WTC11 (cell line): ENCODE measurements at regions not wholly inside any gene's neighbourhood (a gene's known extent, or its start where the extent isn't known, plus 50 kb on each side); places are given as distances from the start of the nearest gene placed in this dataset.
"Not testable (repeated sequence)": the region's sequence is repeated elsewhere in the genome, so short reads cannot be mapped to it uniquely, and the experiment has no call there.

Experiments used
- ATAC-seq: fragments of 200-7000 bp; cut with Tn5 transposase; 2 replicates; pipeline ENCODE4 v1.10.0; 2021; ENCODE audit warnings: mild to moderate bottlenecking, moderate library complexity
- CTCF ChIA-PET: fragments of 300-600 bp; sonication (Branson Sonifier 250); formaldehyde crosslinking; loops from one replicate; lab custom pipeline; 2021; ENCODE audit warnings: antibody characterized with exemption; lab: Charles Lee
- POLR2A ChIA-PET: fragments of 350-600 bp; sonication (Branson Sonifier 250); formaldehyde crosslinking; loops from one replicate; lab custom pipeline; 2021; ENCODE audit warnings: antibody characterized with exemption; lab: Charles Lee
- DNase-seq: peaks from one replicate; pipeline ENCODE4 v3.0.0; 2021; ENCODE audit warnings: low spot score
- H3K27ac Mint-ChIP-seq: 2 replicates; pipeline ENCODE4 v1.8.0; 2021; ENCODE audit warnings: mixed read lengths
- H3K27me3 Mint-ChIP-seq: 2 replicates; pipeline ENCODE4 v1.8.0; 2021; ENCODE audit warnings: low read depth, mild to moderate bottlenecking, moderate library complexity, mixed read lengths
- H3K36me3 Mint-ChIP-seq: 2 replicates; pipeline ENCODE4 v1.8.0; 2021; ENCODE audit warnings: mixed read lengths
- H3K4me1 Mint-ChIP-seq: 2 replicates; pipeline ENCODE4 v1.8.0; 2022; ENCODE audit warnings: mixed read lengths
- H3K4me3 Mint-ChIP-seq: 2 replicates; pipeline ENCODE4 v1.8.0; 2021; ENCODE audit warnings: mild to moderate bottlenecking, moderate library complexity, mixed read lengths
- H3K9me3 Mint-ChIP-seq: 2 replicates; pipeline ENCODE4 v1.8.0; 2021; ENCODE audit warnings: mixed read lengths
- CREM ChIP-seq: sonication (generic); formaldehyde crosslinking; IDR thresholded peaks from 2 replicates; pipeline ENCODE4 v1.8.1; 2022; ENCODE audit warnings: mild to moderate bottlenecking, missing genetic modification reagents, moderate library complexity
- FOXP1 ChIP-seq: sonication (generic); formaldehyde crosslinking; IDR thresholded peaks from 2 replicates; pipeline ENCODE4 v1.8.0; 2022; ENCODE audit warnings: missing genetic modification reagents, mild to moderate bottlenecking, moderate library complexity, borderline replicate concordance
- GTF2I ChIP-seq: fragments of 250-450 bp; sonication (Bioruptor Pico); conservative IDR thresholded peaks from 2 replicates; pipeline ENCODE4 v1.4.0; 2021; ENCODE audit warnings: mild to moderate bottlenecking
- HMGA2 ChIP-seq: fragments of 250-450 bp; sonication (Bioruptor Pico); IDR thresholded peaks from 2 replicates; pipeline ENCODE4 v1.4.0; 2021; ENCODE audit warnings: mild to moderate bottlenecking, moderate library complexity
- NFATC4 ChIP-seq: fragments of 250-450 bp; sonication (Bioruptor Pico); IDR thresholded peaks from 2 replicates; pipeline ENCODE4 v1.9.0; 2021; ENCODE audit warnings: mild to moderate bottlenecking
- NFE2L1 ChIP-seq: sonication (generic); formaldehyde crosslinking; IDR thresholded peaks from 2 replicates; pipeline ENCODE4 v1.8.1; 2023; ENCODE audit warnings: missing genetic modification reagents
- NR2C2 ChIP-seq: sonication (generic); formaldehyde crosslinking; IDR thresholded peaks from 2 replicates; pipeline ENCODE4 v1.8.0; 2022; ENCODE audit warnings: mild to moderate bottlenecking, missing genetic modification reagents
- OVOL2 ChIP-seq: fragments of 250-450 bp; sonication (Bioruptor Pico); IDR thresholded peaks from 2 replicates; pipeline ENCODE4 v1.9.0; 2021; ENCODE audit warnings: mild to moderate bottlenecking, borderline replicate concordance
- RELA ChIP-seq: sonication (generic); formaldehyde crosslinking; IDR thresholded peaks from 2 replicates; pipeline ENCODE4 v1.8.1; 2022; ENCODE audit warnings: missing genetic modification reagents, mild to moderate bottlenecking, borderline replicate concordance
- SMAD4 ChIP-seq: sonication (generic); formaldehyde crosslinking; IDR thresholded peaks from 2 replicates; pipeline ENCODE4 v1.8.0; 2022; ENCODE audit warnings: mild to moderate bottlenecking, missing genetic modification reagents
- ZBTB21 ChIP-seq: sonication (generic); formaldehyde crosslinking; IDR thresholded peaks from 2 replicates; pipeline ENCODE4 v1.8.1; 2023; ENCODE audit warnings: mild to moderate bottlenecking, missing genetic modification reagents, borderline replicate concordance
- TF ChIP-seq, protein P1 (sequence below): fragments of 250-450 bp; sonication (Bioruptor Pico); IDR thresholded peaks from 2 replicates; pipeline ENCODE4 v1.9.0; 2021; ENCODE audit warnings: mild to moderate bottlenecking
- TF ChIP-seq, protein P2 (sequence below): sonication (generic); formaldehyde crosslinking; IDR thresholded peaks from 2 replicates; pipeline ENCODE4 v1.8.1; 2023; ENCODE audit warnings: mild to moderate bottlenecking, missing genetic modification reagents, moderate library complexity
- TF ChIP-seq, protein P3 (sequence below): fragments of 250-450 bp; sonication (Bioruptor Pico); conservative IDR thresholded peaks from 2 replicates; pipeline ENCODE4 v1.9.0; 2021; ENCODE audit warnings: mild to moderate bottlenecking
- TF ChIP-seq, protein P4 (sequence below): fragments of 250-450 bp; sonication (Bioruptor Pico); IDR thresholded peaks from 2 replicates; pipeline ENCODE4 v1.9.0; 2021; ENCODE audit warnings: mild to moderate bottlenecking, borderline replicate concordance
- TF ChIP-seq, protein P5 (sequence below): sonication (generic); formaldehyde crosslinking; conservative IDR thresholded peaks from 2 replicates; pipeline ENCODE4 v1.8.1; 2023; ENCODE audit warnings: mild to moderate bottlenecking, low read depth, missing genetic modification reagents, moderate library complexity
- TF ChIP-seq, protein P6 (sequence below): fragments of 200-600 bp; IDR thresholded peaks from 2 replicates; pipeline ENCODE4 v1.8.0; 2022; ENCODE audit warnings: antibody characterized with exemption
- TF ChIP-seq, protein P7 (sequence below): sonication (generic); formaldehyde crosslinking; IDR thresholded peaks from 2 replicates; pipeline ENCODE4 v1.8.1; 2023; ENCODE audit warnings: mild to moderate bottlenecking, moderate library complexity, missing genetic modification reagents
- TF ChIP-seq, protein P8 (sequence below): sonication (generic); formaldehyde crosslinking; IDR thresholded peaks from 2 replicates; pipeline ENCODE4 v1.8.0; 2022; ENCODE audit warnings: mild to moderate bottlenecking, missing genetic modification reagents

DNA sequence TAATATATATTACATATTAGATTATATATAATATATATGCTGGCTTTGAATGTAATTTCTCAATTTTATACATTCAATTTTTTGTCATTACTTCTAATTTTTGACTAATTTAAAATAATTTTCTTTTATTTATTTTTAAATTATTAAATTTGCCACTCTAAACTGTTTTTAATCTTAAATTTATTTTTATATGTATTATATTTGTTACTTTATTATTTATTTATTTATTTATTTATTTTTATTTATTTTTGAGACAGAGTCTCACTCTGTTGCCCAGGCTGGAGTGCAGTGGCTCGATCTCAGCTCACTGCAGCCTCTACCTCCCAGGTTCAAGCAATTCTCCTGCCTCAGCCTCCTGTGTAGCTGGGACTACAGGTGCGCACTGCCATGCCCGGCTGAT is 473.0 kb downstream of the PLOD2 start:
- H3K36me3 Mint-ChIP-seq, H3K9me3 Mint-ChIP-seq, H3K27ac Mint-ChIP-seq, H3K27me3 Mint-ChIP-seq, POLR2A ChIA-PET, DNase-seq, H3K4me3 Mint-ChIP-seq, H3K4me1 Mint-ChIP-seq, ATAC-seq: not testable (repeated sequence)
- TF ChIP-seq HMGA2 (CRISPR knock-in tag): peak; percentile 96
- CTCF ChIA-PET: interaction anchor here (1.0 kb wide), 1 partner anchor 80 kb away, joined by 4 read pairs; no protein-coding TSS in a partner anchor

DNA sequence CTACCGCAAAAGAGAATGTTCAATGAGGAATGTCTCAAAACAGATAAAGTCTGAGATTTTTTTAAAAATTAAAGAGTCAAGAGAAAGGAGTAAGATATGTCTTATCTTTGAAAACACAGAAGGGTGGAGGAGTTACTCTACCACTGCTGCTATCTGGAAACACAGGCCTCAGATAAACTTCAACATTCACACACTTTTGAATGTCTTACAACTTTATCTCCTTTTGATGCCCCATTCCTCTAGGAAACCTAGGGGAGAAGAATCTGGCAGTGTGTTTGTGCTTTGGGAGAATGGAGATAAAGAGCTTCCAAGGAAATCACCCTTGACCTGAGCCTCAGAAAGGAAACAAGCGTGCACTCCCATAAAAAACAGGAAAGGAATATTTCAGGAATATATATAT is 468.2 kb downstream of the PLOD2 start:
- ATAC-seq (no peak), DNase-seq (no peak)
- ChIA-PET CTCF (no interaction called here), POLR2A (no interaction called here)
- H3K36me3 Mint-ChIP-seq: no peaks in the 10 kb centered on the region
- peaks cover 11% of the 10 kb centered on the region for H3K4me1 Mint-ChIP-seq
- no peak overlapping the region for H3K27ac Mint-ChIP-seq
- no peak overlapping the region for H3K4me3 Mint-ChIP-seq
- H3K27me3 Mint-ChIP-seq: no peaks in the 10 kb centered on the region
- H3K9me3 Mint-ChIP-seq: no peaks in the 10 kb centered on the region
- TF ChIP-seq NFATC4 (CRISPR knock-in tag): no peak
- TF ChIP-seq NR2C2 (CRISPR knock-in tag): no peak
- no peak for TF ChIP-seq GTF2I (CRISPR knock-in tag)
- TF ChIP-seq, protein P1, sequence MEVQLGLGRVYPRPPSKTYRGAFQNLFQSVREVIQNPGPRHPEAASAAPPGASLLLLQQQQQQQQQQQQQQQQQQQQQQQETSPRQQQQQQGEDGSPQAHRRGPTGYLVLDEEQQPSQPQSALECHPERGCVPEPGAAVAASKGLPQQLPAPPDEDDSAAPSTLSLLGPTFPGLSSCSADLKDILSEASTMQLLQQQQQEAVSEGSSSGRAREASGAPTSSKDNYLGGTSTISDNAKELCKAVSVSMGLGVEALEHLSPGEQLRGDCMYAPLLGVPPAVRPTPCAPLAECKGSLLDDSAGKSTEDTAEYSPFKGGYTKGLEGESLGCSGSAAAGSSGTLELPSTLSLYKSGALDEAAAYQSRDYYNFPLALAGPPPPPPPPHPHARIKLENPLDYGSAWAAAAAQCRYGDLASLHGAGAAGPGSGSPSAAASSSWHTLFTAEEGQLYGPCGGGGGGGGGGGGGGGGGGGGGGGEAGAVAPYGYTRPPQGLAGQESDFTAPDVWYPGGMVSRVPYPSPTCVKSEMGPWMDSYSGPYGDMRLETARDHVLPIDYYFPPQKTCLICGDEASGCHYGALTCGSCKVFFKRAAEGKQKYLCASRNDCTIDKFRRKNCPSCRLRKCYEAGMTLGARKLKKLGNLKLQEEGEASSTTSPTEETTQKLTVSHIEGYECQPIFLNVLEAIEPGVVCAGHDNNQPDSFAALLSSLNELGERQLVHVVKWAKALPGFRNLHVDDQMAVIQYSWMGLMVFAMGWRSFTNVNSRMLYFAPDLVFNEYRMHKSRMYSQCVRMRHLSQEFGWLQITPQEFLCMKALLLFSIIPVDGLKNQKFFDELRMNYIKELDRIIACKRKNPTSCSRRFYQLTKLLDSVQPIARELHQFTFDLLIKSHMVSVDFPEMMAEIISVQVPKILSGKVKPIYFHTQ (CRISPR knock-in tag): no peak
- no peak for TF ChIP-seq NFE2L1 (CRISPR knock-in tag)
- TF ChIP-seq, protein P2, sequence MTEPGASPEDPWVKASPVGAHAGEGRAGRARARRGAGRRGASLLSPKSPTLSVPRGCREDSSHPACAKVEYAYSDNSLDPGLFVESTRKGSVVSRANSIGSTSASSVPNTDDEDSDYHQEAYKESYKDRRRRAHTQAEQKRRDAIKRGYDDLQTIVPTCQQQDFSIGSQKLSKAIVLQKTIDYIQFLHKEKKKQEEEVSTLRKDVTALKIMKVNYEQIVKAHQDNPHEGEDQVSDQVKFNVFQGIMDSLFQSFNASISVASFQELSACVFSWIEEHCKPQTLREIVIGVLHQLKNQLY (CRISPR knock-in tag): no peak
- TF ChIP-seq, protein P3, sequence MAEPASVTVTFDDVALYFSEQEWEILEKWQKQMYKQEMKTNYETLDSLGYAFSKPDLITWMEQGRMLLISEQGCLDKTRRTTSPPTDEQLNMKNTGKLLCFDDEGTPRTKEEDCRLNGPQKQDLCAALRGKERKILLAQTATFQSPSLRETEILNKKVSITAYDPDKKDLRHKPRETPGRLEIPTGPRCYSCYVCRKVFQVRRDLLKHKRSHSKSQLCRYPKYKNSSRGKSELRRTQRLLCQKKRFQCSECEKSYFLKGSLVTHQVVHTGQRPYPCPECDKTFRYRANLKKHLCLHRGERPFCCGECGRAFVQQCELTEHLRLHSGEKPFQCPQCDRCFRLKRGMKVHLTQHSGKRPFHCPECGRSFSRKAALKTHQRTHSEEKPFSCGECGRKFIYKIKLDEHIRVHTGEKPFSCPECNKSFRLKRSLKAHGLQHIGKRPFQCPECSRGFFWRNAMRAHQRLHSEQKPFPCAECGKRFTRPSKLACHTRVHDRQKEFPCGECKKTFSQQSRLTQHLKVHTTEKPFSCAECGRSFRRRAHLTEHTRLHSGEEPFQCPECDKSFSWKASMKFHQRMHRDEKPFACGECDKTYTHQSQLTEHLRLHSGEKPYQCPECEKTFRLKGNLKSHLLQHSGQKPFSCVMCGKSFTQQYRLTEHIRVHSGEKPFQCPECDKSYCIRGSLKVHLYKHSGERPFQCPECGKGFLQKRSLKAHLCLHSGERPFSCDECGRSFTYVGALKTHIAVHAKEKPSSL: no peak
- TF ChIP-seq, protein P4, sequence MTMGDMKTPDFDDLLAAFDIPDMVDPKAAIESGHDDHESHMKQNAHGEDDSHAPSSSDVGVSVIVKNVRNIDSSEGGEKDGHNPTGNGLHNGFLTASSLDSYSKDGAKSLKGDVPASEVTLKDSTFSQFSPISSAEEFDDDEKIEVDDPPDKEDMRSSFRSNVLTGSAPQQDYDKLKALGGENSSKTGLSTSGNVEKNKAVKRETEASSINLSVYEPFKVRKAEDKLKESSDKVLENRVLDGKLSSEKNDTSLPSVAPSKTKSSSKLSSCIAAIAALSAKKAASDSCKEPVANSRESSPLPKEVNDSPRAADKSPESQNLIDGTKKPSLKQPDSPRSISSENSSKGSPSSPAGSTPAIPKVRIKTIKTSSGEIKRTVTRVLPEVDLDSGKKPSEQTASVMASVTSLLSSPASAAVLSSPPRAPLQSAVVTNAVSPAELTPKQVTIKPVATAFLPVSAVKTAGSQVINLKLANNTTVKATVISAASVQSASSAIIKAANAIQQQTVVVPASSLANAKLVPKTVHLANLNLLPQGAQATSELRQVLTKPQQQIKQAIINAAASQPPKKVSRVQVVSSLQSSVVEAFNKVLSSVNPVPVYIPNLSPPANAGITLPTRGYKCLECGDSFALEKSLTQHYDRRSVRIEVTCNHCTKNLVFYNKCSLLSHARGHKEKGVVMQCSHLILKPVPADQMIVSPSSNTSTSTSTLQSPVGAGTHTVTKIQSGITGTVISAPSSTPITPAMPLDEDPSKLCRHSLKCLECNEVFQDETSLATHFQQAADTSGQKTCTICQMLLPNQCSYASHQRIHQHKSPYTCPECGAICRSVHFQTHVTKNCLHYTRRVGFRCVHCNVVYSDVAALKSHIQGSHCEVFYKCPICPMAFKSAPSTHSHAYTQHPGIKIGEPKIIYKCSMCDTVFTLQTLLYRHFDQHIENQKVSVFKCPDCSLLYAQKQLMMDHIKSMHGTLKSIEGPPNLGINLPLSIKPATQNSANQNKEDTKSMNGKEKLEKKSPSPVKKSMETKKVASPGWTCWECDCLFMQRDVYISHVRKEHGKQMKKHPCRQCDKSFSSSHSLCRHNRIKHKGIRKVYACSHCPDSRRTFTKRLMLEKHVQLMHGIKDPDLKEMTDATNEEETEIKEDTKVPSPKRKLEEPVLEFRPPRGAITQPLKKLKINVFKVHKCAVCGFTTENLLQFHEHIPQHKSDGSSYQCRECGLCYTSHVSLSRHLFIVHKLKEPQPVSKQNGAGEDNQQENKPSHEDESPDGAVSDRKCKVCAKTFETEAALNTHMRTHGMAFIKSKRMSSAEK: no peak
- TF ChIP-seq, protein P5, sequence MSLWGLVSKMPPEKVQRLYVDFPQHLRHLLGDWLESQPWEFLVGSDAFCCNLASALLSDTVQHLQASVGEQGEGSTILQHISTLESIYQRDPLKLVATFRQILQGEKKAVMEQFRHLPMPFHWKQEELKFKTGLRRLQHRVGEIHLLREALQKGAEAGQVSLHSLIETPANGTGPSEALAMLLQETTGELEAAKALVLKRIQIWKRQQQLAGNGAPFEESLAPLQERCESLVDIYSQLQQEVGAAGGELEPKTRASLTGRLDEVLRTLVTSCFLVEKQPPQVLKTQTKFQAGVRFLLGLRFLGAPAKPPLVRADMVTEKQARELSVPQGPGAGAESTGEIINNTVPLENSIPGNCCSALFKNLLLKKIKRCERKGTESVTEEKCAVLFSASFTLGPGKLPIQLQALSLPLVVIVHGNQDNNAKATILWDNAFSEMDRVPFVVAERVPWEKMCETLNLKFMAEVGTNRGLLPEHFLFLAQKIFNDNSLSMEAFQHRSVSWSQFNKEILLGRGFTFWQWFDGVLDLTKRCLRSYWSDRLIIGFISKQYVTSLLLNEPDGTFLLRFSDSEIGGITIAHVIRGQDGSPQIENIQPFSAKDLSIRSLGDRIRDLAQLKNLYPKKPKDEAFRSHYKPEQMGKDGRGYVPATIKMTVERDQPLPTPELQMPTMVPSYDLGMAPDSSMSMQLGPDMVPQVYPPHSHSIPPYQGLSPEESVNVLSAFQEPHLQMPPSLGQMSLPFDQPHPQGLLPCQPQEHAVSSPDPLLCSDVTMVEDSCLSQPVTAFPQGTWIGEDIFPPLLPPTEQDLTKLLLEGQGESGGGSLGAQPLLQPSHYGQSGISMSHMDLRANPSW: no peak
- TF ChIP-seq CREM (CRISPR knock-in tag): no peak
- TF ChIP-seq, protein P6, sequence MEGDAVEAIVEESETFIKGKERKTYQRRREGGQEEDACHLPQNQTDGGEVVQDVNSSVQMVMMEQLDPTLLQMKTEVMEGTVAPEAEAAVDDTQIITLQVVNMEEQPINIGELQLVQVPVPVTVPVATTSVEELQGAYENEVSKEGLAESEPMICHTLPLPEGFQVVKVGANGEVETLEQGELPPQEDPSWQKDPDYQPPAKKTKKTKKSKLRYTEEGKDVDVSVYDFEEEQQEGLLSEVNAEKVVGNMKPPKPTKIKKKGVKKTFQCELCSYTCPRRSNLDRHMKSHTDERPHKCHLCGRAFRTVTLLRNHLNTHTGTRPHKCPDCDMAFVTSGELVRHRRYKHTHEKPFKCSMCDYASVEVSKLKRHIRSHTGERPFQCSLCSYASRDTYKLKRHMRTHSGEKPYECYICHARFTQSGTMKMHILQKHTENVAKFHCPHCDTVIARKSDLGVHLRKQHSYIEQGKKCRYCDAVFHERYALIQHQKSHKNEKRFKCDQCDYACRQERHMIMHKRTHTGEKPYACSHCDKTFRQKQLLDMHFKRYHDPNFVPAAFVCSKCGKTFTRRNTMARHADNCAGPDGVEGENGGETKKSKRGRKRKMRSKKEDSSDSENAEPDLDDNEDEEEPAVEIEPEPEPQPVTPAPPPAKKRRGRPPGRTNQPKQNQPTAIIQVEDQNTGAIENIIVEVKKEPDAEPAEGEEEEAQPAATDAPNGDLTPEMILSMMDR: no peak
- TF ChIP-seq RELA (CRISPR knock-in tag): no peak
- TF ChIP-seq SMAD4 (CRISPR knock-in tag): no peak
- TF ChIP-seq, protein P7, sequence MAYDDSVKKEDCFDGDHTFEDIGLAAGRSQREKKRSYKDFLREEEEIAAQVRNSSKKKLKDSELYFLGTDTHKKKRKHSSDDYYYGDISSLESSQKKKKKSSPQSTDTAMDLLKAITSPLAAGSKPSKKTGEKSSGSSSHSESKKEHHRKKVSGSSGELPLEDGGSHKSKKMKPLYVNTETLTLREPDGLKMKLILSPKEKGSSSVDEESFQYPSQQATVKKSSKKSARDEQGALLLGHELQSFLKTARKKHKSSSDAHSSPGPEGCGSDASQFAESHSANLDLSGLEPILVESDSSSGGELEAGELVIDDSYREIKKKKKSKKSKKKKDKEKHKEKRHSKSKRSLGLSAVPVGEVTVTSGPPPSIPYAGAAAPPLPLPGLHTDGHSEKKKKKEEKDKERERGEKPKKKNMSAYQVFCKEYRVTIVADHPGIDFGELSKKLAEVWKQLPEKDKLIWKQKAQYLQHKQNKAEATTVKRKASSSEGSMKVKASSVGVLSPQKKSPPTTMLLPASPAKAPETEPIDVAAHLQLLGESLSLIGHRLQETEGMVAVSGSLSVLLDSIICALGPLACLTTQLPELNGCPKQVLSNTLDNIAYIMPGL (CRISPR knock-in tag): no peak
- no peak for TF ChIP-seq FOXP1
- no peak for TF ChIP-seq ZBTB21 (CRISPR knock-in tag)
- TF ChIP-seq OVOL2 (CRISPR knock-in tag): no peak
- TF ChIP-seq, protein P8, sequence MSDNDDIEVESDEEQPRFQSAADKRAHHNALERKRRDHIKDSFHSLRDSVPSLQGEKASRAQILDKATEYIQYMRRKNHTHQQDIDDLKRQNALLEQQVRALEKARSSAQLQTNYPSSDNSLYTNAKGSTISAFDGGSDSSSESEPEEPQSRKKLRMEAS (CRISPR knock-in tag): no peak
